Jurkat, Clone E6-1 (cell line): ENCODE measurements at regions not wholly inside any gene's neighbourhood (a gene's known extent, or its start where the extent isn't known, plus 50 kb on each side); places are given as distances from the start of the nearest gene placed in this dataset.

Experiments used
- DNase-seq: peaks from one replicate; pipeline ENCODE4 v3.0.0-alpha.2; 2011; ENCODE audit warnings: low read depth, low spot score
- H3K4me3 ChIP-seq: 2 replicates; pipeline ENCODE4 v1.5.1; 2011; ENCODE audit warnings: mild to moderate bottlenecking, low read length, control low read depth, moderate library complexity

GRCh38 chr3:150091626-150092025, 120.9 kb upstream of the PFN2 start:
- no peak overlapping the region for H3K4me3 ChIP-seq

GRCh38 chr3:150090877-150091276, 120.2 kb upstream of the PFN2 start:
- no peak for DNase-seq
- H3K4me3 ChIP-seq, result no peak overlapping the region

More at GRCh38 chr3:150091626-150092025, 120.9 kb upstream of the PFN2 start:
- DNase-seq, result no peak

GRCh38 chr3:150090006-150090405, 119.3 kb upstream of the PFN2 start:
- DNase-seq, result no peak
- no peak overlapping the region for H3K4me3 ChIP-seq

GRCh38 chr3:150084128-150084527, 113.4 kb upstream of the PFN2 start:
- no peak for DNase-seq

GRCh38 chr3:150083655-150084042, 113.0 kb upstream of the PFN2 start:
- H3K4me3 ChIP-seq, result no peak overlapping the region
- no peak for DNase-seq

More at GRCh38 chr3:150084128-150084527, 113.4 kb upstream of the PFN2 start:
- H3K4me3 ChIP-seq, result no peak overlapping the region

- H3K4me3 ChIP-seq, result no peak overlapping the region
- no peak for DNase-seq
Observed at GRCh38 chr3:150082898-150083654, 112.4 kb upstream of the PFN2 start.

- no peak overlapping the region for H3K4me3 ChIP-seq
- DNase-seq, result no peak
Observed at GRCh38 chr3:150081084-150081483, 110.4 kb upstream of the PFN2 start.

- H3K4me3 ChIP-seq, result no peak overlapping the region
- no peak for DNase-seq
Observed at GRCh38 chr3:150080058-150080730, 109.5 kb upstream of the PFN2 start.

GRCh38 chr3:150079029-150079739, 108.5 kb upstream of the PFN2 start:
- H3K4me3 ChIP-seq, result no peak overlapping the region
- no peak for DNase-seq

GRCh38 chr3:150077581-150078247, 107.0 kb upstream of the PFN2 start:
- DNase-seq, result no peak
- no peak overlapping the region for H3K4me3 ChIP-seq

GRCh38 chr3:150077107-150077506, 106.4 kb upstream of the PFN2 start:
- no peak for DNase-seq
- no peak overlapping the region for H3K4me3 ChIP-seq

- no peak overlapping the region for H3K4me3 ChIP-seq
- DNase-seq, result no peak
Observed at GRCh38 chr3:150076443-150076842, 105.7 kb upstream of the PFN2 start.

- no peak for DNase-seq
- H3K4me3 ChIP-seq, result no peak overlapping the region
Observed at GRCh38 chr3:150075417-150075865, 104.7 kb upstream of the PFN2 start.

- H3K4me3 ChIP-seq, result no peak overlapping the region
Observed at GRCh38 chr3:150074697-150075416, 104.2 kb upstream of the PFN2 start.

GRCh38 chr3:150074277-150074676, 103.6 kb upstream of the PFN2 start:
- no peak for DNase-seq
- H3K4me3 ChIP-seq, result no peak overlapping the region

More at GRCh38 chr3:150074697-150075416, 104.2 kb upstream of the PFN2 start:
- no peak for DNase-seq

GRCh38 chr3:150073513-150073912, 102.8 kb upstream of the PFN2 start:
- no peak overlapping the region for H3K4me3 ChIP-seq
- no peak for DNase-seq

- no peak for DNase-seq
- H3K4me3 ChIP-seq, result no peak overlapping the region
Observed at GRCh38 chr3:150073031-150073430, 102.3 kb upstream of the PFN2 start.

- DNase-seq, result no peak
- H3K4me3 ChIP-seq, result no peak overlapping the region
Observed at GRCh38 chr3:150072576-150072975, 101.9 kb upstream of the PFN2 start.

GRCh38 chr3:150070271-150070670, 99.6 kb upstream of the PFN2 start:
- DNase-seq, result no peak
- H3K4me3 ChIP-seq, result no peak overlapping the region
